Dendritic cell treated with granulocyte-macrophage colony-stimulating factor and Interleukin-4, amounts not matched to agents 40 ng/mL and 50 ng/mL, for 4 days (primary cell): ENCODE measurements at regions not wholly inside any gene's neighbourhood (a gene's known extent, or its start where the extent isn't known, plus 50 kb on each side); places are given as distances from the start of the nearest gene placed in this dataset.
"Not testable (repeated sequence)": the region's sequence is repeated elsewhere in the genome, so short reads cannot be mapped to it uniquely, and the experiment has no call there.

ENCODE experiments used
- H3K27ac Mint-ChIP-seq: one replicate; pipeline ENCODE4 v1.8.0; 2022; ENCODE audit warnings: mild to moderate bottlenecking, mixed read lengths
- H3K27me3 Mint-ChIP-seq: one replicate; pipeline ENCODE4 v1.8.0; 2022; ENCODE audit warnings: mild to moderate bottlenecking, mixed read lengths
- H3K36me3 Mint-ChIP-seq: one replicate; pipeline ENCODE4 v1.8.0; 2022; ENCODE audit warnings: low read depth, mixed read lengths
- H3K4me1 Mint-ChIP-seq: one replicate; pipeline ENCODE4 v1.8.0; 2022; ENCODE audit warnings: low read depth, mixed read lengths
- H3K4me3 Mint-ChIP-seq: one replicate; pipeline ENCODE4 v1.8.0; 2022; ENCODE audit warnings: mild to moderate bottlenecking, moderate library complexity, mixed read lengths
- H3K9me3 Mint-ChIP-seq: one replicate; pipeline ENCODE4 v1.8.0; 2022; ENCODE audit warnings: mixed read lengths
- intact Hi-C: fragments of 100-400 bp; cut with micrococcal nuclease; formaldehyde crosslinking; loops from one replicate; pipeline ENCODE4 v1.15.0; 2022

- H3K27ac Mint-ChIP-seq = no peak overlapping the region
- H3K27me3 Mint-ChIP-seq = no peaks in the 10 kb centered on the region
- H3K36me3 Mint-ChIP-seq = no peaks in the 10 kb centered on the region
- no peaks in the 10 kb centered on the region for H3K4me1 Mint-ChIP-seq
- intact Hi-C loops = no loop called here
- no peak overlapping the region for H3K4me3 Mint-ChIP-seq
- H3K9me3 Mint-ChIP-seq = peaks cover 54% of the 10 kb centered on the region
These were observed 461.7 kb downstream of the RAPGEF2 start for GRCh38 chr4:159564615-159565014.

- no peaks in the 10 kb centered on the region for H3K4me1 Mint-ChIP-seq
- no peaks in the 10 kb centered on the region for H3K27me3 Mint-ChIP-seq
- intact Hi-C loops = no loop called here
- no peak overlapping the region for H3K27ac Mint-ChIP-seq
- H3K36me3 Mint-ChIP-seq = no peaks in the 10 kb centered on the region
- H3K9me3 Mint-ChIP-seq = peaks cover 69% of the 10 kb centered on the region
- H3K4me3 Mint-ChIP-seq = no peak overlapping the region
These were observed 463.9 kb downstream of the RAPGEF2 start for GRCh38 chr4:159566786-159567185.

GRCh38 chr4:159577241-159577640, 474.4 kb downstream of the RAPGEF2 start:
- Mint-ChIP-seq H3K4me3 (no peak overlapping the region), H3K27ac (no peak overlapping the region), H3K9me3 (peaks cover 13% of the 10 kb centered on the region), H3K36me3 (no peaks in the 10 kb centered on the region), H3K27me3 (no peaks in the 10 kb centered on the region), H3K4me1 (no peaks in the 10 kb centered on the region)
- intact Hi-C loops = no loop called here

GRCh38 chr4:159582685-159583084, 479.8 kb downstream of the RAPGEF2 start:
- Mint-ChIP-seq H3K27me3 (no peaks in the 10 kb centered on the region), H3K27ac (no peak overlapping the region), H3K36me3 (no peaks in the 10 kb centered on the region), H3K4me3 (no peak overlapping the region), H3K9me3 (peaks cover 30% of the 10 kb centered on the region), H3K4me1 (no peaks in the 10 kb centered on the region)
- intact Hi-C loops = no loop called here

- H3K4me3 Mint-ChIP-seq = no peak overlapping the region
These were observed 490.1 kb downstream of the RAPGEF2 start for GRCh38 chr4:159592898-159593556.

GRCh38 chr4:159593681-159594080, 490.8 kb downstream of the RAPGEF2 start:
- H3K9me3 Mint-ChIP-seq = no peaks in the 10 kb centered on the region
- intact Hi-C loops = no loop called here

More at GRCh38 chr4:159592898-159593556, 490.1 kb downstream of the RAPGEF2 start:
- no peaks in the 10 kb centered on the region for H3K36me3 Mint-ChIP-seq
- intact Hi-C loops = no loop called here
- peaks cover under 1% of the 10 kb centered on the region for H3K9me3 Mint-ChIP-seq
- no peak overlapping the region for H3K27ac Mint-ChIP-seq
- no peaks in the 10 kb centered on the region for H3K4me1 Mint-ChIP-seq
- no peaks in the 10 kb centered on the region for H3K27me3 Mint-ChIP-seq

GRCh38 chr4:159594576-159594975, 491.7 kb downstream of the RAPGEF2 start:
- Mint-ChIP-seq H3K9me3 (no peaks in the 10 kb centered on the region), H3K27me3 (no peaks in the 10 kb centered on the region), H3K4me1 (no peaks in the 10 kb centered on the region), H3K4me3 (no peak overlapping the region), H3K27ac (no peak overlapping the region), H3K36me3 (no peaks in the 10 kb centered on the region)
- intact Hi-C loops = no loop called here

More at GRCh38 chr4:159593681-159594080, 490.8 kb downstream of the RAPGEF2 start:
- Mint-ChIP-seq H3K4me3 (no peak overlapping the region), H3K27ac (no peak overlapping the region), H3K4me1 (no peaks in the 10 kb centered on the region), H3K36me3 (no peaks in the 10 kb centered on the region), H3K27me3 (no peaks in the 10 kb centered on the region)

- H3K9me3 Mint-ChIP-seq, intact Hi-C loops, H3K36me3 Mint-ChIP-seq, H3K4me3 Mint-ChIP-seq, H3K27ac Mint-ChIP-seq, H3K27me3 Mint-ChIP-seq, H3K4me1 Mint-ChIP-seq: not testable (repeated sequence)
These were observed 492.2 kb downstream of the RAPGEF2 start for GRCh38 chr4:159595101-159595500.

GRCh38 chr4:159598602-159599001, 495.7 kb downstream of the RAPGEF2 start:
- H3K4me3 Mint-ChIP-seq = no peak overlapping the region
- intact Hi-C loops = no loop called here
- no peaks in the 10 kb centered on the region for H3K4me1 Mint-ChIP-seq
- H3K36me3 Mint-ChIP-seq = no peaks in the 10 kb centered on the region
- no peaks in the 10 kb centered on the region for H3K27me3 Mint-ChIP-seq
- no peaks in the 10 kb centered on the region for H3K9me3 Mint-ChIP-seq
- no peak overlapping the region for H3K27ac Mint-ChIP-seq

- H3K9me3 Mint-ChIP-seq = no peaks in the 10 kb centered on the region
- H3K4me3 Mint-ChIP-seq = no peak overlapping the region
- H3K27me3 Mint-ChIP-seq = no peaks in the 10 kb centered on the region
- H3K4me1 Mint-ChIP-seq = no peaks in the 10 kb centered on the region
- intact Hi-C loops = no loop called here
- H3K27ac Mint-ChIP-seq = no peak overlapping the region
- no peaks in the 10 kb centered on the region for H3K36me3 Mint-ChIP-seq
These were observed 497.2 kb downstream of the RAPGEF2 start for GRCh38 chr4:159600061-159600460.

GRCh38 chr4:159604781-159605180, 501.9 kb downstream of the RAPGEF2 start:
- no peaks in the 10 kb centered on the region for H3K4me1 Mint-ChIP-seq
- H3K27me3 Mint-ChIP-seq = no peaks in the 10 kb centered on the region
- peaks cover 7% of the 10 kb centered on the region for H3K9me3 Mint-ChIP-seq
- H3K4me3 Mint-ChIP-seq = no peak overlapping the region
- H3K27ac Mint-ChIP-seq = no peak overlapping the region
- intact Hi-C loops = no loop called here
- H3K36me3 Mint-ChIP-seq = no peaks in the 10 kb centered on the region

- no peak overlapping the region for H3K27ac Mint-ChIP-seq
- no peak overlapping the region for H3K4me3 Mint-ChIP-seq
- H3K36me3 Mint-ChIP-seq = no peaks in the 10 kb centered on the region
- intact Hi-C loops = no loop called here
- no peaks in the 10 kb centered on the region for H3K4me1 Mint-ChIP-seq
- H3K27me3 Mint-ChIP-seq = no peaks in the 10 kb centered on the region
- H3K9me3 Mint-ChIP-seq = peaks cover 8% of the 10 kb centered on the region
These were observed 504.0 kb downstream of the RAPGEF2 start for GRCh38 chr4:159606835-159607234.

GRCh38 chr4:159607809-159608208, 504.9 kb downstream of the RAPGEF2 start:
- Mint-ChIP-seq H3K4me3 (no peak overlapping the region), H3K27ac (no peak overlapping the region), H3K36me3 (no peaks in the 10 kb centered on the region), H3K9me3 (peaks cover 17% of the 10 kb centered on the region), H3K27me3 (no peaks in the 10 kb centered on the region), H3K4me1 (no peaks in the 10 kb centered on the region)
- intact Hi-C loops = no loop called here

GRCh38 chr4:159608436-159608835, 505.6 kb downstream of the RAPGEF2 start:
- no peaks in the 10 kb centered on the region for H3K27me3 Mint-ChIP-seq
- intact Hi-C loops = no loop called here
- H3K4me1 Mint-ChIP-seq = no peaks in the 10 kb centered on the region
- H3K27ac Mint-ChIP-seq = no peak overlapping the region
- H3K9me3 Mint-ChIP-seq = peaks cover 18% of the 10 kb centered on the region
- no peak overlapping the region for H3K4me3 Mint-ChIP-seq
- H3K36me3 Mint-ChIP-seq = no peaks in the 10 kb centered on the region

- Mint-ChIP-seq H3K27me3 (no peaks in the 10 kb centered on the region), H3K9me3 (peaks cover 10% of the 10 kb centered on the region), H3K36me3 (no peaks in the 10 kb centered on the region), H3K4me1 (no peaks in the 10 kb centered on the region), H3K4me3 (no peak overlapping the region), H3K27ac (no peak overlapping the region)
- intact Hi-C loops = no loop called here
These were observed 529.2 kb downstream of the RAPGEF2 start for GRCh38 chr4:159632031-159632430.
